ENCODE measurements at regions not wholly inside any gene's neighbourhood (a gene's known extent, or its start where the extent isn't known, plus 50 kb on each side); places are given as distances from the start of the nearest gene placed in this dataset.

GRCh38 chr6:125528621-125529041 is 220.8 kb upstream of the HEY2 start:
- H3K36me3 Mint-ChIP-seq (ENCODE audit: low read depth) = no peaks in the 10 kb centered on the region
- H3K4me3 Mint-ChIP-seq = no peak overlapping the region
- H3K27ac Mint-ChIP-seq = no peak overlapping the region
- no peaks in the 10 kb centered on the region for H3K4me1 Mint-ChIP-seq (ENCODE audit: low read depth)
- H3K27me3 Mint-ChIP-seq = peaks cover 44% of the 10 kb centered on the region
- no peaks in the 10 kb centered on the region for H3K9me3 Mint-ChIP-seq

- Mint-ChIP-seq H3K4me3 (no peak overlapping the region), H3K27ac (no peak overlapping the region), H3K36me3 (ENCODE audit: low read depth) (no peaks in the 10 kb centered on the region), H3K4me1 (ENCODE audit: low read depth) (no peaks in the 10 kb centered on the region), H3K27me3 (peaks cover 48% of the 10 kb centered on the region), H3K9me3 (no peaks in the 10 kb centered on the region)
Measured at GRCh38 chr6:125529061-125529460, 220.4 kb upstream of the HEY2 start.

GRCh38 chr6:125533710-125534397 is 215.6 kb upstream of the HEY2 start:
- no peaks in the 10 kb centered on the region for H3K4me1 Mint-ChIP-seq (ENCODE audit: low read depth)
- H3K4me3 Mint-ChIP-seq = no peak overlapping the region

GRCh38 chr6:125534430-125535263 is 214.8 kb upstream of the HEY2 start:
- H3K27me3 Mint-ChIP-seq = peaks cover 52% of the 10 kb centered on the region
- H3K4me1 Mint-ChIP-seq (ENCODE audit: low read depth) = no peaks in the 10 kb centered on the region
- H3K9me3 Mint-ChIP-seq = no peaks in the 10 kb centered on the region
- H3K36me3 Mint-ChIP-seq (ENCODE audit: low read depth) = no peaks in the 10 kb centered on the region
- H3K4me3 Mint-ChIP-seq = no peak overlapping the region
- no peak overlapping the region for H3K27ac Mint-ChIP-seq

More at GRCh38 chr6:125533710-125534397, 215.6 kb upstream of the HEY2 start:
- Mint-ChIP-seq H3K27ac (no peak overlapping the region), H3K36me3 (ENCODE audit: low read depth) (no peaks in the 10 kb centered on the region), H3K9me3 (no peaks in the 10 kb centered on the region), H3K27me3 (peaks cover 55% of the 10 kb centered on the region)

- Mint-ChIP-seq H3K4me3 (no peak overlapping the region), H3K4me1 (ENCODE audit: low read depth) (no peaks in the 10 kb centered on the region), H3K27me3 (peaks cover 47% of the 10 kb centered on the region), H3K36me3 (ENCODE audit: low read depth) (no peaks in the 10 kb centered on the region), H3K9me3 (no peaks in the 10 kb centered on the region), H3K27ac (no peak overlapping the region)
Measured at GRCh38 chr6:125537090-125537489, 212.3 kb upstream of the HEY2 start.

GRCh38 chr6:125539892-125540291 is 209.5 kb upstream of the HEY2 start:
- H3K27ac Mint-ChIP-seq = no peak overlapping the region
- no peaks in the 10 kb centered on the region for H3K36me3 Mint-ChIP-seq (ENCODE audit: low read depth)
- peaks cover 33% of the 10 kb centered on the region for H3K27me3 Mint-ChIP-seq
- no peaks in the 10 kb centered on the region for H3K9me3 Mint-ChIP-seq
- no peaks in the 10 kb centered on the region for H3K4me1 Mint-ChIP-seq (ENCODE audit: low read depth)
- H3K4me3 Mint-ChIP-seq = no peak overlapping the region

- no peak overlapping the region for H3K27ac Mint-ChIP-seq
- peaks cover 13% of the 10 kb centered on the region for H3K27me3 Mint-ChIP-seq
- no peaks in the 10 kb centered on the region for H3K4me1 Mint-ChIP-seq (ENCODE audit: low read depth)
- H3K4me3 Mint-ChIP-seq = no peak overlapping the region
- no peaks in the 10 kb centered on the region for H3K9me3 Mint-ChIP-seq
- H3K36me3 Mint-ChIP-seq (ENCODE audit: low read depth) = no peaks in the 10 kb centered on the region
Measured at GRCh38 chr6:125544819-125545218, 204.6 kb upstream of the HEY2 start.

GRCh38 chr6:125546841-125547251 is 202.6 kb upstream of the HEY2 start:
- no peaks in the 10 kb centered on the region for H3K36me3 Mint-ChIP-seq (ENCODE audit: low read depth)
- peaks cover 13% of the 10 kb centered on the region for H3K27me3 Mint-ChIP-seq
- no peaks in the 10 kb centered on the region for H3K9me3 Mint-ChIP-seq
- H3K4me3 Mint-ChIP-seq = no peak overlapping the region
- H3K27ac Mint-ChIP-seq = no peak overlapping the region
- no peaks in the 10 kb centered on the region for H3K4me1 Mint-ChIP-seq (ENCODE audit: low read depth)

GRCh38 chr6:125547381-125547780 is 202.1 kb upstream of the HEY2 start:
- Mint-ChIP-seq H3K4me1 (ENCODE audit: low read depth) (no peaks in the 10 kb centered on the region), H3K27ac (no peak overlapping the region), H3K4me3 (no peak overlapping the region), H3K9me3 (no peaks in the 10 kb centered on the region), H3K27me3 (peaks cover 13% of the 10 kb centered on the region), H3K36me3 (ENCODE audit: low read depth) (no peaks in the 10 kb centered on the region)

- Mint-ChIP-seq H3K4me3 (no peak overlapping the region), H3K27ac (no peak overlapping the region), H3K9me3 (no peaks in the 10 kb centered on the region), H3K36me3 (ENCODE audit: low read depth) (no peaks in the 10 kb centered on the region), H3K27me3 (peaks cover 9% of the 10 kb centered on the region), H3K4me1 (ENCODE audit: low read depth) (no peaks in the 10 kb centered on the region)
Measured at GRCh38 chr6:125549202-125549884, 200.1 kb upstream of the HEY2 start.

GRCh38 chr6:125550892-125551291 is 198.5 kb upstream of the HEY2 start:
- Mint-ChIP-seq H3K4me3 (no peak overlapping the region), H3K4me1 (ENCODE audit: low read depth) (no peaks in the 10 kb centered on the region), H3K27me3 (peaks cover 9% of the 10 kb centered on the region), H3K36me3 (ENCODE audit: low read depth) (no peaks in the 10 kb centered on the region), H3K27ac (no peak overlapping the region), H3K9me3 (no peaks in the 10 kb centered on the region)

- Mint-ChIP-seq H3K27me3 (peaks cover 14% of the 10 kb centered on the region), H3K36me3 (ENCODE audit: low read depth) (no peaks in the 10 kb centered on the region), H3K27ac (no peak overlapping the region), H3K4me3 (no peak overlapping the region), H3K4me1 (ENCODE audit: low read depth) (no peaks in the 10 kb centered on the region), H3K9me3 (no peaks in the 10 kb centered on the region)
Measured at GRCh38 chr6:125552819-125553218, 196.6 kb upstream of the HEY2 start.

GRCh38 chr6:125554456-125554855 is 195.0 kb upstream of the HEY2 start:
- Mint-ChIP-seq H3K9me3 (no peaks in the 10 kb centered on the region), H3K4me3 (no peak overlapping the region), H3K27me3 (peaks cover 14% of the 10 kb centered on the region), H3K4me1 (ENCODE audit: low read depth) (no peaks in the 10 kb centered on the region), H3K27ac (no peak overlapping the region), H3K36me3 (ENCODE audit: low read depth) (no peaks in the 10 kb centered on the region)

GRCh38 chr6:125558241-125558843 is 191.1 kb upstream of the HEY2 start:
- H3K9me3 Mint-ChIP-seq = no peaks in the 10 kb centered on the region
- H3K4me3 Mint-ChIP-seq = no peak overlapping the region
- H3K36me3 Mint-ChIP-seq (ENCODE audit: low read depth) = no peaks in the 10 kb centered on the region
- no peak overlapping the region for H3K27ac Mint-ChIP-seq
- H3K27me3 Mint-ChIP-seq = peaks cover 17% of the 10 kb centered on the region
- no peaks in the 10 kb centered on the region for H3K4me1 Mint-ChIP-seq (ENCODE audit: low read depth)

GRCh38 chr6:125558907-125559306 is 190.5 kb upstream of the HEY2 start:
- no peaks in the 10 kb centered on the region for H3K4me1 Mint-ChIP-seq (ENCODE audit: low read depth)
- no peaks in the 10 kb centered on the region for H3K9me3 Mint-ChIP-seq
- H3K27ac Mint-ChIP-seq = no peak overlapping the region
- no peaks in the 10 kb centered on the region for H3K36me3 Mint-ChIP-seq (ENCODE audit: low read depth)
- peaks cover 21% of the 10 kb centered on the region for H3K27me3 Mint-ChIP-seq
- no peak overlapping the region for H3K4me3 Mint-ChIP-seq

All from stimulated activated naive CD8-positive, alpha-beta T cell treated with anti-CD3 and anti-CD28 coated beads, Interleukin-15, Interleukin-2, amounts not matched to agents 100 ng/mL and 50 ng/mL, for 24 hours (primary cell).